GM20431 (cell line): ENCODE measurements at regions not wholly inside any gene's neighbourhood (a gene's known extent, or its start where the extent isn't known, plus 50 kb on each side); places are given as distances from the start of the nearest gene placed in this dataset.

Source experiments
- in situ Hi-C: fragments of 300-500 bp; cut with MseI, MboI; formaldehyde crosslinking; loops from one replicate; pipeline ENCODE4 v1.15.0; 2020; ENCODE audit warnings: low sequenced_read_pairs; ENCODE audit not compliant: unreplicated experiment

DNA sequence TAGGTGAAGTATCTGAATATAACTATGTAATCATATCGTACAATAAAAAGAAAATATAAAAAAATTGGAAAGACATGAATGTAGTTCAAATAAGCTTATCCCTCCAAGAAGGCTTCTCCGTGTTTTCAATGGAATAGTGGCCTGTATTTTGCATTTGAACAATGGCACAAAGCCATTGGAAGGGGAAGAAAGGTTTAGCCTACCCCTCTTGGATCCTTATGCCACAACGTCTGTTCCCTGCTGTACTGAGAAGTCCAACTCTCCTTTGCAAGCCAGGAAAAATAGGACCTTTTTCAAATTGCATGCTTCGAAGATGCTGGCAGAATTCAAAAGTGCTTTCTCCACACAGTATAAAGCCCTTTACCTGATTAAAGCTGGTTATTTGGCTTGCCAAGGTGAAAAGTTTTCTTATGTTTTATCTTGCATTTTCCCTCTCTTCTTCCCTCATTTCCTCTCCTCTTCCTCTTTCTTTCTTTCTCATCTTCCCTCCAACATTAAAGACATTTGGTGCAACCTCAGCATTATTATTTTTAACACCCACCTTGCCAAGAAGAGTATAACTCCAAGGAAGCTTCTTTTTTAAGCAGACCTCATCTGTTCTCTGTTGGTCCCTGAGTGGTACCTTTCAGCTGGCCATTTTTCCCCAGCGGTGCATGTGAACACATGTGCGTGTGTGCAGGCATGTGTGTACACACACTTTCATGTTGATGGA is 968.6 kb upstream of the RBFOX1 start:
- in situ Hi-C loops, result no loop called here

- in situ Hi-C loops, result no loop called here
These were observed 969.2 kb upstream of the RBFOX1 start for GRCh38 chr16:6363396-6363795.

GRCh38 chr16:6362321-6362720 is 970.3 kb upstream of the RBFOX1 start:
- in situ Hi-C loops, result no loop called here

DNA sequence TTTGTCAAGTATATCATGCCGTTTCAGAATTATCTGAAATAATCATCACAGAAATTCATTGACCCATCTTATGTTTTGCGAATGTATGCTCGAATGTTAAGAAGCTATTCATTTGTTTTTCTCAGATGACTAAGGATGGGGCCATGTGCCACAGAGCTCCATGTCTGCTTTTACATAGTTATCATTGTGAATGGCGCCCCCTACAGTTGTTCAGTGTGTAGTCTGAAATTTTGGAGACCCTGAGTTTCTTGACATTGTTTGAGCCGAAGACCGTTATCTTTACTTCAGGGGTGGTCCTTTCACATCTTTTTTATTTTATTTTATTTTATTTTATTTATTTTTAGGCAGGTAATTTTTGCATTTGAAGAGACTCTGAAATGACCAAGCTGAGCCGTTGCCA is 972.0 kb upstream of the RBFOX1 start:
- in situ Hi-C loops, result no loop called here

- in situ Hi-C loops, result no loop called here
These were observed 975.7 kb upstream of the RBFOX1 start for GRCh38 chr16:6356911-6357310.

GRCh38 chr16:6349725-6350124 is 982.9 kb upstream of the RBFOX1 start:
- in situ Hi-C loops, result no loop called here

GRCh38 chr16:6345090-6345489 is 987.6 kb upstream of the RBFOX1 start:
- in situ Hi-C loops, result no loop called here

- in situ Hi-C loops, result no loop called here
These were observed 989.5 kb upstream of the RBFOX1 start for GRCh38 chr16:6343157-6343556.

- in situ Hi-C loops, result no loop called here
These were observed 990.7 kb upstream of the RBFOX1 start for GRCh38 chr16:6341981-6342380.

DNA sequence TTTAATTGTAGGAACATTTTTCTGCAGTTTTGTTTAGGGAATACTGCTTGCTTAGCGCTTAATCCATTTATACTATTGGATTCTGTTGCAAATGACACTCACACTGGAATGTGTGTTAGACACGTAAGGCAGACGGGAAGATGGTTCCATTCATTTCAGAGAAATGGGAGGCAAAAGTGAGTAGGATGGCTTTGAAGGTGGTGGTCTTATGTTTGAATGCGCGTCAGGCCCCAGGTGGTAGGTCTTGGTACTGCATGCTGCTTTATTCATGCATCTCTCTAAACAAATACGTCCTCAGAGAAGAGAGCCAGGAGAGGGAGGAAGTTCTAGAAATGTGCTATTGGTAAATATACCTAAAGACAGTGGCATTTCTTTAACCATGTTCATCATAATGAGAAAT is 997.6 kb upstream of the RBFOX1 start:
- in situ Hi-C loops, result no loop called here

DNA sequence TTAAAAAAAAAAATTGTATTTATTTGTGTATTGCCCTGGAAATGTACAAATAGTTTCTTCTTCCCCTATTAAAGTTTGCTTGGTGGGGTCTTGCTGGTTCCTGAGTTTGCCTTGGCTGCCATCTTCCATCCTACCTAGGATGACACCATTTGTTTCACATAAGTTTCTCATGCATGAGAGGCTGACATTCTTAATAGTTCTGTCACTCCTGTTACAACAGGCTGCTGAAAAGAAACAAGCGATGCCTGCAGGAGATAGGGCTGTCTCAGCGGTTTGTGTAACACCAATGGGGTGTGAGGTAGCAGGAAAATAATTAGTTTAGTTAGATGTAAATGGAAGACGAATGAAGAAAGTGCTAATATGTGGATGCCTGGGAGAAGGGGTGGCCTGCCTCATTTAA is 1000.9 kb upstream of the RBFOX1 start:
- in situ Hi-C loops, result no loop called here

GRCh38 chr16:6317934-6318333 is 1014.7 kb upstream of the RBFOX1 start:
- in situ Hi-C loops, result no loop called here

- in situ Hi-C loops, result no loop called here
These were observed 1023.4 kb upstream of the RBFOX1 start for GRCh38 chr16:6309271-6309670.

- in situ Hi-C loops, result no loop called here
These were observed 1024.5 kb upstream of the RBFOX1 start for GRCh38 chr16:6308176-6308575.

- in situ Hi-C loops, result no loop called here
These were observed 1032.1 kb upstream of the RBFOX1 start for GRCh38 chr16:6300523-6300922.

DNA sequence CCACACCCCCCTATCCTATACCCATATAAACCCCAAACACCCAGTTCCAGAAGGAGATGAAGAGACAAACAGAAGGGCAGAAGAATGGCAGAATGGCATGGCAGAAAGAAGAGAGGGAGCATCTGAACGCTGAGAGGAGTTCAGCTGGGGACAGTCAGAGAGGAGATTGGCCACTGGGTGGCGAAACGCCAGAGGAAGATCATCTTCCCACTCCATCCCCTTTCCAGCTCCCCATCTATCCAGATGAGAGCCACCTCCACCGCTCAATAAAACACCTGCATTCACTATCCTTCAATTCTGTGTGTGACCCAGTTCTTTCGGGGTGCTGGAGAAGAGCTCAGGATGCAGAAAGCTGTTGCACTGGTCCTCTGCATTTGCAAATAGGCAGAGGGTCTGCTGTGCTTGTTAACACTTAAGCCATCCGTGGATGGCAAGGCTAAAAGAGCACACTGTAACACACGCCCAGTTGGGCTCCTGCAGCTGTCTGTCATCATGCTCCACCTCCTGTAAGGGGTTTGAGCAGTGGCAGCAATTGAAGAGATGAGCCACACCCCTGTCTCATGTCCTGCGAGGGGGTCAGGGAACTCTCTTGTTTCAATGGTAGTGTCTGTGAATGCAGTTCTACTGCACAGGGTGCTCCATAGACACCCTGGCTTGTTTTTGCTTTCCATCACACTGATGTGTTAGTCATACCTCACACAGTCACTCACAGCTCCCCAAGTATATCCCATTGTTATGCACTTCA is 1034.8 kb upstream of the RBFOX1 start:
- in situ Hi-C loops, result no loop called here

- in situ Hi-C loops, result no loop called here
These were observed 1046.5 kb upstream of the RBFOX1 start for GRCh38 chr16:6286176-6286575.

GRCh38 chr16:6284731-6285130 is 1047.9 kb upstream of the RBFOX1 start:
- in situ Hi-C loops, result no loop called here

- in situ Hi-C loops, result no loop called here
These were observed 1050.7 kb upstream of the RBFOX1 start for GRCh38 chr16:6281994-6282393.

- in situ Hi-C loops, result no loop called here
These were observed 1051.4 kb upstream of the RBFOX1 start for GRCh38 chr16:6281274-6281673.

- in situ Hi-C loops, result no loop called here
These were observed 1052.6 kb upstream of the RBFOX1 start for GRCh38 chr16:6280055-6280454.

- in situ Hi-C loops, result no loop called here
These were observed 1053.4 kb upstream of the RBFOX1 start for GRCh38 chr16:6279286-6279685.
